ENCODE measurements at regions not wholly inside any gene's neighbourhood (a gene's known extent, or its start where the extent isn't known, plus 50 kb on each side); places are given as distances from the start of the nearest gene placed in this dataset.

DNA sequence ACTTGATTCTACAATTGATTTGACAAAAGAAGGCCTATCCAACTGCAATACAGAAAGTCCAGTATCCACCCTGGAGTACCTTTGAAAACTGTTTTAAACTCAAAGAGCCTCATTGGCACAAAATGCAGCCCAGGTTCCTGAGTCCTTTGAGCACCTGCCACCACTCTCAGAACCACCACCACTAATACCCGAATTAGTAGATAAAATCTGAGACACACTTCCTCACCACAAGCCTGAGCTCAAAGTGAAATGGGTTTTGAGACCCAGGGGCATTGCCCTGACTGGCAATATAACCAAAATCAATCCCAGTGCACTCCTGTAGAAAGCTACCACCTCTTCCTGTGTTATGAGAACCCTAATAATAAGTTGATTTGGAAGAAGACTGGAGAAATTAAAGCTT lies 215.7 kb downstream of the CSNK2A3 start:
- DNase-seq (ENCODE audit: low read depth), result no peak

DNA sequence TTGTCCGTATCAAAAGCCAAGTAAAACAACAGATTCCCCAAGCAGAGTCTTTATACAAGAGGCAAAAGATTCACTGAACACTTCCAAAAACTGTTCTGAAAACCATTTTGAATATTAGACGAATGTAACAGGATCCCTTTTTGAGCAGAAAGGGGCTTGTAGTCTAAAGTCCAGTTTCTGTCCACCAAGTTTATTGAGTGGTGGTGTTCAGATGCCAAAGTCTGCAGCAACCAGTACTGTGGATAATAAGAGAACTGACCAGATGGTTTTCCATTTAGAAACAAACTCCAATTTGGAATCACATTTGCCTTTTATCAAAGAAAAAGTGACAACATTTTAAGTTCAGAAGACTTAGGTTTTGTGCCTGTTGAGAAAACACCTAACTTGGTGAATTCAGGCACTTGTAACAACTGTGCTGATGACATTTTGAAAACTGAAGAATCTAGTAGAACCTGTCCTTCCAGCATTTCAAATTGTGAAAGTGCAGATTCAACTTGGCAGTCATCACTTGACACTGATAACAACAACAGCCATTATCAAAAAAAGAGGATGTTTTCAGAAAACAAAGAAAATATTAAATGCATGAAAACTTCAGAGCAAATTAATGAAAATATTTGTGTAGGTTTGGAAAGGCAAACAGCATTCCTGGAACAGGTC lies 217.1 kb downstream of the CSNK2A3 start:
- no peak for DNase-seq (ENCODE audit: low read depth)

DNA sequence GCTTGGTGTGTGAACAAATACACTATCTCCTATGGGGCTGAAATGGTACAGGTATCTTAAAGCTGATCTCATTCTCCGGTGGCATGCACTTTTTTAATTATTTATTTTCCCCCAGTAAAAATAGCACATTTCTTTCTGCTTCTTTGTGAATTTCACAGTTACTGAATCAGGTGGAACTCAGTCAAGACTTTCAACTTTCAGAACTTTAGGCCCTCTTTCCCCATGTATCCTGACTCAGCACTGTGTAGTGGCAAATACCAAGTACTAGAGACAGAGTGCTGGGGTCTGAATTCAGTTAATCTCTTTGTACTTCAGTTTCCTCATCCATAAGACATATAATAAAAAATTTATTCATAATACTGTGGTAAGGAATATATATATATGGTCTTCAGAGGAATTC lies 223.9 kb downstream of the CSNK2A3 start:
- DNase-seq (ENCODE audit: low read depth), result no peak

DNA sequence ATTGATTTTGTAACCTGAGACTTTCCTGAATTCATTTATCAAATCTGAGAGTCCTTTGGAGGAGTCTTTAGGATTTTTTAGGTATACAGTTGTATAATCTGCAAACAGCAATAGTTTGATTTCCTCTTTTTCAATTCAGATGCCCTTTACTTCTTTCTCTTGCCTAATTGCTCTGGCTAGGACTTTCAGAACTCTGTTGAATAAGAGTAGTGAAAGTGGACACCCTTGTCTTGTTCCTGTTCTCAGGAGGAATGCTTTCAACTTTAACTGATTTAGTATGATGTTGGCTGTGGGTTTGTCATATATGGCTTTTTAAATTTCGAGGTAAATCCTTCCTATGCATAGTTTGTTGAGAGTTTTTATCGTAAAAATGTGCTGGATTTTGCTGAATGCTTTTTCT lies 227.4 kb downstream of the CSNK2A3 start:
- no peak for DNase-seq (ENCODE audit: low read depth)

DNA sequence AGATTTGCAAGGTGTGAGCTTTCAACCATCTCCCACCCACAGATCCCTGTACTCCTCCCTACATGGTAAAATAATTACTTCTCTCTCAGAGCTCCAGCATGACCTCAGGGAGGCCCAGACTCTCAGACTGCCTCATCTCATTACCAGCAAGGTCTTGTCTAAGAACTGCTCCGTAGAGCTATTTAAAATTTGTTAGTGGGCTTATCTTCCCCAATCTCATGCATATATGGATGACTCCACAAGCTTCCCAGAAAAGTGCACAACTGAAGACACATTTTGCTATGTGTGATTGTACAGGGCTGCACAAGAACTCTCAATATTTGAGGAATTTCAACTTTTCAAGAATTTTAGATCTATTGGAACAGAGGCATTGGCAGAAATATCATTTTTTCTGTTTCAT lies 230.3 kb downstream of the CSNK2A3 start:
- no peak for DNase-seq (ENCODE audit: low read depth)

DNA sequence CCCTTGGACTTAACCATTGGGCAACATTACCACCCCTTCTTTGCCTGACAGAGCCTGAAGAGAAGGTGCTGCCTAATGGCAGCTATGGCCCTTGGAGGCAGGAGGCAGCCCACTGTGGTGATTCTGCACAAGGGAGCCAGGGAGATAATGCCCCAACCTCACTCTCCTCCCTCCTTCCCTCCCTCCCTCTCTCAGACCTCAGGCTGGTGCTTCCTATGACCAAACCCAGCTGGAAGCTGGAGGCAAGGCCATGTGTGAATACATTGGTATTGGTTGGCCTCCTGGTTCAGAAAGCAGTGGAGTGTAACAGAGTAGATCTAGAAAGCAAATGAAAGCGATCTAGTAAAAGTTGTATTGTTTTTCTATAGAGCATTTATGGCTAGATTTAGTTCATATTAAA lies 233.1 kb downstream of the CSNK2A3 start:
- no peak for DNase-seq (ENCODE audit: low read depth)

DNA sequence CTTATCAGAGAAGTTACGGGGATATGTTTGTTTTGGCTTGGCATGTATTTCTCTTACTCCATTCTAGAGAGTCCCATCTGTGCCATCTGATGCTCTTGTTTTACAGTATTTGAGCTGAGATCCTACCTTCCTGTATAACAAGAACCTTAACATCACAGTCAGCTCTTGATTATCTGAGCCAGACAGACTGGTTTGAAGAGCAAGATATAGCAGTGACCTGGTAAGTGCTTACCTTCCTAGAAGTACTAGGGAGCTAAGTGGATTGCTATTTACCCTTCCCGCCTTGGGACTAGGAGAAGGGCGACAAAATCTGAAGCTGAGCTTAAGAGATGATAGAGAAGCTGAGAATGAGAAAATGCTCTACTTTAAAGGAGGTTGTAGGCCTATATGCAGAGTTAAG lies 235.3 kb downstream of the CSNK2A3 start:
- DNase-seq (ENCODE audit: low read depth), result no peak

DNA sequence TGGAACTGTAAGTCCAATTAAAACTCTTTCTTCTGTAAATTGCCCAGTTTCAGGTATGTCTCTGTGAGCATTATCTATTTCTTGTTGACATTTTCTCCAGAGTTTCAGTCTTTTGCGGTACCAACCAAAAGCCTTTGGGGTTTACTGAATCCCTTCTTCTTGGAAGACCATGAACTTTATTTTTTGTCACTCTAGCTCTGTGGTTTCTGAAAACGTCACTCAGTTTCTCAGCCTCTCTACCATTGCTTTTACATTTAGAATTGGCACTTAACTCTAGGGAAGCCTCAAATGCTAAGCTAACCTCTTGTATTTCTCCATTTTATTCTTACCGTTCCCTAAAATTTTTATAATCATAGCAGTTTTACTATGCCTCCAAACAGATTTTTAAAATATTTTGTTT lies 237.6 kb downstream of the CSNK2A3 start:
- no peak for DNase-seq (ENCODE audit: low read depth)

DNA sequence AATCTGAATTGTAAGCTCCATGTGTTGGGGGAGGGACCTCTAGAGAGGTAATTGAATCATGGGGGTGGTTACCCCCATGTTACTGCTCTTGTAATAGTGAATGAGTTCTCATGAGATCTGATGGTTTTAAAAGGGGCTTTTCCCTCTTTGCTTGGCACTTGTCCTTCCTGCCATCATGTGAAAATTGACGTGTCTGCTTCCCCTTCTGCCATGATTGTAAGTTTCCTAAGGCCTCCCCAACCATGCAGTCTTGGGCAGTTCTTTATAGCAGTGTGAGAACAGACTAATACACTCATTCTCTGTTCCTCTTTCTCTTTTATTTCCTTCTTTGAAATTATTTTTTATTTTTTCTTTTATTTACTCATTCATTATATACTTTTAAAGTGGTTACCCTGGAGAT lies 239.4 kb downstream of the CSNK2A3 start:
- no peak for DNase-seq (ENCODE audit: low read depth)

DNA sequence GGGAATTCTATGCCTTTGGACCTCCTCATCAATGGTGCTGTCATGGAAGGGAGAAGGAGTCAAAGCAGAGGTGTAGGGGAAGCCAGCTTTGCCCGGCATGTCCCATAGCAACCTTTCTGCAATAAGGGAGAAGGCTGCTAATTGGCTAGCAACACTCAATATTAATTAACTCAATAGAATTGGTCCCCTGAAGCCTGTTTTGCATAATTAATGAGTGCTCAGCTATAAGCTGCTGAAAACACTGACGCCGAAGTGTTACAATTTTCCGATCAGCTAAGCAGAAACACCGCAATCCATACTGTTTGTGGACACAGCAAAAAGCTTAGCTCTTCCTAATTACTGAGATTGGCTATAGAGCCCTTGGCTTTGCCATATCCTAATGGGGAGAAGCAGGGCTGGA lies 245.0 kb downstream of the CSNK2A3 start:
- DNase-seq (ENCODE audit: low read depth), result no peak

DNA sequence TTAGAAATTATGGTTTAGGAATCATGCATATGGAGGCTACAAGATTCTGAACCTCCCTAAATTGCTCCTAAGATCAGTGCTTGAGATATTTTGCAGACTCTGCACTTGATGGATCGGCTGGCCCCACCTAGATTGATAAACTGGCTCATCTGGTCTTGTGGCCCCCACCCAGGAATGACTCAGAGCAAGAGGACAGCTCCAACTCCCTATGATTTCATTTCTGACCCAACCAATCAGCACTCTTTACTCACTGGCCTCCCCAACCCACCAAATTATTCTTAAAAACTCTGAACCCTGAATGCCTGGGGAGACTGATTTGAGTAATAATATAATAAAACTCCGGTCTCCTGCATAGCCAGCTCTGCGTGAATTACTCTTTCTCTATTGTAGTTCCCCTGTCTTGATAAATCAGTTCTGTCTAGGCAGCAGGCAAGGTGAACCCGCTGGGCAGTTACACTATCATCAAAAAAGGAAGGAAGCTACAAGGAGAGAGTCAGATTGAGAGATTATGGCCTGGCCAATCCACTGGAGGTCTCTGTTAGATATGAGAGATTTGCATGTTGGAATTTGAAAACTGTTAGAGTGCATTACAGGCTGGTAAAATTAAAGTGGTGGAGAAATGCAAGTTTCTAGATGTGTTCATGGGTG lies 245.8 kb downstream of the CSNK2A3 start:
- DNase-seq (ENCODE audit: low read depth), result no peak

DNA sequence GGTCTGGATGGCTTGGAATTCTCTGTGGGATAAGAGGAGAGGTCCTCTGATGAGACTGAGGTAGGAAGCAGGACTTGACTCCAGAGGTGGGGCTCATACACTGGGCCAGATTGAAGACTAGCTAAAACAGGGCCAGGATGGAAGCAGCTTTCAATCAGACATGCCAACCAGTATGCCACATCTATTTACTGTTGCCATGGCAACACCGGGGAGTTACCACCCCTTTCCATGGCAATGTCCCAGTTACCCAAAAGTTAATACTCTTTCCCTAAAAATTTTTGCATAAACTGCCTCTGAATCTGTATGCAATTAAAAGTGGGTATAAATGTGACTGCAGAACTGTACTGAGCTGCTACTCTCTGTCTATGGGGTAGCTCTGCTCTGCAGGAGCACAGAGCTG lies 247.5 kb upstream of the ZBED5 start:
- DNase-seq (ENCODE audit: low read depth), result no peak

DNA sequence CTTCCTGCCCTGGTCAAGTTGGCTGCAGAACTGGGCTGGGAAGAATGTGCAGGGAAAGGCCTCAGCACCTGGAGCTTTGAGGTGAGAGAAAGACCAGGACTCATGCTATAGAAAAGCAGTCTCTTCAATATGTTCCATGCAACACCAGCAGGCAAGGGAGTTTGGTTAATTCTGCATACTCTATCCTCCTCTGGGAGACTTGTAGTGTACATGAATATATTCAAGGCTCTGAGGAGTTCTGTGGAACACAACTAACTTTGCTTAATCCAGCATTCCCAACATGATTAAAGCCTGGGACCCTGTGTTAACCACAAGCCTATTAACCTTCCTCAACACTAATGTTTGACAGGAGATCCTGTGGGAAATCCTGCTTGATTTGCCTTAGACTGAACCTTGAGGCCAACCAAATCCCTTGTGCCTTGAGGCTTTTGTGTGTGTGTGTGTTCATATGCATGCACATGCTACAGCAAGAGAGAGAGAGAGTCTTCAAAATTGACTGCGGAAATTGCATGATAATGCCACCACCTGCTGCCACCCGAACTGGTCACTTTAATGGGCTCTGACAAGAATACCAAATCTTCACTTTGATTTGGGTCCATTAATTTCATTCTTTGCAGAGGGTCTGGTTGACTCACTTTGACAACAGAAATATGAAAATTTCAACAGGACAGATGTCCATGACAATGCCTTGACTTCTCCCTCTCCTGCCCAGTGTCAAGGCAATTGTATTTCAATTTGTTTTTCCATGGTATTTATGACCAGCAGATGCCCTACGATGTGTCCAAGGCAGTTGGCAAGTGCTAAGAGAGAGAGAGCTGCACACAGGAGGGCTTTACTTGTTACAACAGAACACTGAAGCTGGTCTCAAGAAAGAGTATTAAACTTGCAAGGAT lies 238.2 kb upstream of the ZBED5 start:
- DNase-seq (ENCODE audit: low read depth), result no peak

DNA sequence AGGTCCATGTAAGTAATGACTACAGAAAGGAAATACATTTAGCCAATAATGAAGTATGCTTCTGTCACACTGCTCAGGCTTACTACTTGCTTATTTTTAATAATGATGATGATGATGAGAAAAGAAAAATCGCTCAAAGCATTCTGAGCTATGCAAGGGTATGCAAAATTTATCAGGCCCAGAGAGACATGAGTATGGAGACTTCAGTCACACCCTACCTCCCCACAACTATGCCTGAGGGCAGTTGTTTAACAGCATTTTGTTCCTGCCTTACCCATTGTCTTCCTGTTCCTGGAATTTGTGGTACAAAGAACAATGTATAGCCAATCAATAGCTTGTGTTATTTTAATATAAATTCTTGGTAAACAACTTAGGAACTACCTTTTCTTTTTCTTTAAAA lies 232.6 kb upstream of the ZBED5 start:
- no peak for DNase-seq (ENCODE audit: low read depth)

DNA sequence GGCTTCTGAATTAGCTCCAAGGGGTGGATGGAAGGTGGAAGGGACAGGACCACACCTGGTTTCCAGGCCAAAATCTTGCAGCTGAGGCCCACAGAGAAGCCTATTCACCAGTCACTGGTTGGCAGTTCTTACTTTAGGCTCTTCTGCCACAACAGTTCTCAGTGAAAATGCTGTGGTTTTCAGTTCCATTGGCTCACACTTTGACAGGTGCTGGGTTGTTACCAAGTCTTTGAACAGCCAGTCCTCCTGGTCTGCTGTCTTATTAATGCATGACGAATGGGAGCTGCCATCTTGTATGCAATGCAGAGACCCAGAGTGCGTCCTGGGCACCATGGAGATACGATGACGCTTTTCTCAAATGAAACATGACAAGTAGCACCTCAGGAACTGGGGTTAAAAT lies 232.0 kb upstream of the ZBED5 start:
- no peak for DNase-seq (ENCODE audit: low read depth)

DNA sequence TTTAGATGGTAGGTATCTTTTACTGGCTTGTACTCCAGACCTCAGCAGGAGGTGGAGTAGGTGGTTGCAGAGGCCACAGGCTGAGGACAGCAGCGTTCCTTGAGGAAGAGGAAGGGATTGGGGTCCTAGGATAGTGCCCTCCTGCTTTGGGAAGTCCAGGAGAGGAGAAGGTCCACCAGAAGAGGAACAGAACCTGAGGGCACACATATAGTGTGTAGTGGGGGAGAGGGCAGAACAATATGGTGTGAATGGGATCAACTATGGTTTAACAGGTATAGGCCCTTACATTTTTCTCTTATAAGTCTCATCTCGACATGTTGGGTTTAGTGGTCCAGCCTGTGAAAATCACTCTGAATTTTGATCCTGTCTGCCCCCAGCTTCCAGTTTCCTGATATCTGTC lies 229.1 kb upstream of the ZBED5 start:
- DNase-seq (ENCODE audit: low read depth), result no peak

DNA sequence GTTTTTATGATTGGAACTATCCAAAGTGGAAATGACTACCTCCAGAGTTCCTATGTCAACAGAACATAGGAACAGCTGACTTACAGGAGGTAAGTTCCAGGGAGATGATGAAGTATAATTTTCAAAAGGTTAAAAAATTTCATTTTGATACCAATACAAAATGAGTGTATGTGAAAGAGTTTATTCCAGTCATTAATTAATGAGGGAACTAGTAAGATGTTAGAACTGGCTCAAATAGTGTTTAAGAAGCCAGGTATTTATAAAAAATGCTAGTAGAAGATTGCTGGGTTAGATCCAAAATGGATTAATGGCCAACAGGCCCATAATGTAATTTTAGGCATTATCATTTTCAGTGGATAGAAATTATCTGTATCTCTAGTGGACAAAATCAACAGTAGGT lies 227.7 kb upstream of the ZBED5 start:
- DNase-seq (ENCODE audit: low read depth), result no peak

DNA sequence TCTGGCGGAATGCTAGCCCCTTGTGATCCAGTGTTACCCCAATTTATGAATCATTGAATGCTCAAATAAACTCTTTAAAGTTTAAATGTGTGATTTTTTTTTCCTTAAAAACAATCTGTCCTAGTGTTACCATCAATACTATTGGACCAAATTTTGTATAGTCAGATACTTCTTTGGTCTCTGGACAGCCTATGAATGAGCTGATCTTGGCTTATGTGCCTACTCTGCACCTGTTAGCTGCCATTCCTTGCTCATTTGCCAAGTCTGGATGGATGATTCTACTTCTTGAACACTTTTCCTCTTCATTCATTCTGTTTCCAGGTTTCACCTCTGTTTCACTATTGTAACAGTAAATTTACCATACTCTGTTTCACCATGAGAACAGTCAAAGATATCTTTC lies 226.5 kb upstream of the ZBED5 start:
- no peak for DNase-seq (ENCODE audit: low read depth)

DNA sequence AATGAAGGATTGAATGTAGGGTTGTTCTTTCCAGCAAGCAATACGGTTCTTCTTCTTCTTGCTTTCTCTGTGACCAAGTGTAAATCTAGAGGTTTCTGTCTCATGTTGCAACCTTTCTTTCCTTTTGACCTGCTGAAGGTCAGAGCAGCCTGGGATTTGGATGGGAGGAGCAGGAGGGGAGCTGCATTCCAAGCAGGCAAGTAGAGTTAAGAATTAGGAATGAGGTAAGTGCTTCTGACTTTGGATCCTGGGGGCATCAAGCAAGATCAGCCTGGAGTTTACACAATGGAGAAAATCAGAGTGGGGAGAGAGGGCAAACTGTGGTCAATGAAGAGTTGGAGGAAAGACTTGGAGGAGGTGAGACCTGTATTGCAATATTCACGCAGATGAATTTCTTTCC lies 225.6 kb upstream of the ZBED5 start:
- no peak for DNase-seq (ENCODE audit: low read depth)

DNA sequence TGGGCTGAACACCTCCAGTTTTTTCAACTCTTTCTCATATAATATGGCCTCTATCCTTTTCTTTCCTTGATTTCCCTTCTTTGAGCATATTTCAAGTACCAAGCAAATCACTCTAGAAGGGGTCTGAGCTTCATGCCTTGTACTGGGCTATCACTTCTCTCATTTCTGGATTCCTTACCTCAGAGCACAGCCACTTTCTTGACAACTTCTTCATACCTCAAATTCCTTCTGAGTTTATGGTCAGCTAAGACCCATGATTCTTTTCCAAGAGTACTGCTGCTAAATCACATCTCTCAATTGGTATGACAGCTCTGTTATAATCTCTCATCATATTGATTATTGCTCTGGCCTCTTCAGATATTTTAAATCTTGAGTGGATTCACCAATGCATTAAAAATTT lies 224.8 kb upstream of the ZBED5 start:
- no peak for DNase-seq (ENCODE audit: low read depth)

DNA sequence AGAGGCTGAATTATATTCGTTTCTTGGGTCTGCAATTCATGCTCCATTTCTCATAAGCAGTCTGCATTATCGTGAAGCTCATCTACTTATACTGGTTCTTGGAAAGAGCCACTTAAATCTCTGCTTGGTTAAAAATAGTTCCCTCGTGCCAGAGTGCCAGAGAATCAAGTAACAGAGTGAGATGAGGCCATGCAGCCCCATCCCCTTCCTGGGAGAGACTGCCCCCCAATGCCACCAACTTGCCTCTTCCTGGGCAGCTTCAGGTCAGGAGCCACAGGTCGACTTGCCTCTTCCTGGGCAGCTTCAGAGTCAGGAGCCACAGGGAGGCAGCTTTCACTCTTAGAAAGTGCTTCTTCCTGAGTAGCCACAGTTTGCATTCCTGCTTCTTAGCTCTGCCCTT lies 223.9 kb upstream of the ZBED5 start:
- DNase-seq (ENCODE audit: low read depth), result no peak

DNA sequence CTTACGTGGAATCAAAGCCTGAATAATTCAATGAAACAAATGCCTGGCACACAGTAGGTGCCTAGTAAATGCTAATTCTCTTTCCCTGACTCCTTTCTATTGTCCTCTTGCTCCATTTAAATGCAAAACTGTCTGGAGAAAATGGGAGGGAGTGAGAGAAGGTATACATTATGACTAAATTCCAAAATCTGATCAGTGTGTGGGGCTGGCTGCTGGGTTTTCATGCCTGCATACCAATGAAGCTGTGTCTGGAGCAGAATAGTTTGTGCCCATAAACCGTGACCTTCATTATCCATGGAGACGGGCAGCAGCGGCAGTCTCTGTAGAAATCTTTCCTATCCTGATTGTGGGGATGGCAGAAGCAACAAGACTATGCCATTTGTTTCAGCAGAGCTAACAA lies 223.4 kb upstream of the ZBED5 start:
- DNase-seq (ENCODE audit: low read depth), result no peak

DNA sequence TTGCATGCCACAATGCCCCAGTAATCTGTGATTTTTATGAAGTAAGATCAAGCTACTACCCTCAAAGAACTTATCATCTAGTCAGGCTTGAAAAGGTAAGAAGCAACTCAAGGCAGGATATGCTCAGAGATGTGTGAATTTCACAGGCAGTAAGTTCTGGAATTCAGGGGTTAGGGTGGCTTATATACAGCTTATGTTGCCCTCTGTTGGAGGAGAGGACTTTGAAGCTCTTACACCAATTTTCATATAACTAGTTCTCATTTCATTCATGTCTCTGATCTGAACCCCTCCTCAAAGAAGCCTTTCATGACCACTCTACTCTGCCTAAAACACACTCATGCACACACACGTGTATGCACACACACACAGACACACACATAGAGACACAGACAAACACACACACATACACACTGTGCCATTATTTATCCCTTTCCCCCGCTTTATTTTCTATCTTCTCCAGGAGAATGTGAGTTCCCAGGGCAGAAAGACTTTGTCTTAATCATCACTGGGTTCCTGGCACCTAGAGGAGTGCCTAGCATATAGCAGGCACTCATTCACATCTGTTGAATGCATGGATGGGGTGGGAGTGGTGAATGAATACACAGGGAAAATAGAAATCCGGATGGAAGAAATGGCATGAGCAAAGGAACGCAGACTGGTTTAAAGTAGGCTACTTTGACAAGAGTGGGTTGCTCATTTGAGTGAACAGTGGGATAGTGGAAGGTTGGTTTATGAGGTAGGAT lies 220.7 kb upstream of the ZBED5 start:
- no peak for DNase-seq (ENCODE audit: low read depth)

Data from stimulated activated CD8-positive, alpha-beta memory T cell treated with anti-CD3 and anti-CD28 coated beads, Interleukin-15, amount 100 ng/mL, for 1 hour (primary cell).